Activated CD4-positive, alpha-beta memory T cell treated with anti-CD3 and anti-CD28 coated beads, Interleukin-2, amount 10 ng/mL, durations not matched to agents 7 days and 5 days (primary cell): ENCODE measurements at regions not wholly inside any gene's neighbourhood (a gene's known extent, or its start where the extent isn't known, plus 50 kb on each side); places are given as distances from the start of the nearest gene placed in this dataset.

Experiments used
- CTCF ChIA-PET: fragments of 350-600 bp; sonication (Branson Sonifier 250); formaldehyde crosslinking; loops from one replicate; lab custom pipeline; 2021; ENCODE audit warnings: antibody characterized with exemption, inconsistent platforms; lab: Charles Lee
- POLR2A ChIA-PET: fragments of 350-600 bp; sonication (Branson Sonifier 250); formaldehyde crosslinking; loops from one replicate; lab custom pipeline; 2021; ENCODE audit warnings: antibody characterized with exemption; lab: Charles Lee
- DNase-seq: peaks from one replicate; pipeline ENCODE4 v3.0.0-alpha.2; 2020
- H3K27ac Mint-ChIP-seq: one replicate; pipeline ENCODE4 v1.8.0; 2021; ENCODE audit warnings: mild to moderate bottlenecking, mixed read lengths
- H3K27me3 Mint-ChIP-seq: one replicate; pipeline ENCODE4 v1.8.0; 2021; ENCODE audit warnings: mixed read lengths
- H3K36me3 Mint-ChIP-seq: one replicate; pipeline ENCODE4 v1.8.0; 2021; ENCODE audit warnings: low read depth, mixed read lengths
- H3K4me1 Mint-ChIP-seq: one replicate; pipeline ENCODE4 v1.8.0; 2021; ENCODE audit warnings: mixed read lengths
- H3K4me3 Mint-ChIP-seq: one replicate; pipeline ENCODE4 v1.8.0; 2021; ENCODE audit warnings: mild to moderate bottlenecking, mixed read lengths
- H3K9me3 Mint-ChIP-seq: one replicate; pipeline ENCODE4 v1.8.0; 2021; ENCODE audit warnings: mixed read lengths

GRCh38 chr4:135210341-135210740 lies 1008.8 kb upstream of the PABPC4L start:
- H3K4me1 Mint-ChIP-seq: no peaks in the 10 kb centered on the region
- no peak for DNase-seq
- no peaks in the 10 kb centered on the region for H3K9me3 Mint-ChIP-seq
- no peak overlapping the region for H3K27ac Mint-ChIP-seq
- POLR2A ChIA-PET: no interaction called here
- CTCF ChIA-PET: no interaction called here
- H3K27me3 Mint-ChIP-seq: no peaks in the 10 kb centered on the region
- H3K4me3 Mint-ChIP-seq: no peak overlapping the region
- H3K36me3 Mint-ChIP-seq: no peaks in the 10 kb centered on the region

- Mint-ChIP-seq H3K9me3 (no peaks in the 10 kb centered on the region), H3K4me1 (no peaks in the 10 kb centered on the region), H3K36me3 (no peaks in the 10 kb centered on the region), H3K27ac (no peak overlapping the region), H3K4me3 (no peak overlapping the region), H3K27me3 (no peaks in the 10 kb centered on the region)
- CTCF ChIA-PET: no interaction called here
- POLR2A ChIA-PET: no interaction called here
- no peak for DNase-seq
Observed at GRCh38 chr4:135207531-135207930, 1005.9 kb upstream of the PABPC4L start.

GRCh38 chr4:135204311-135204710 lies 1002.7 kb upstream of the PABPC4L start:
- ChIA-PET CTCF (no interaction called here), POLR2A (no interaction called here)
- Mint-ChIP-seq H3K4me1 (no peaks in the 10 kb centered on the region), H3K27ac (no peak overlapping the region), H3K4me3 (no peak overlapping the region), H3K27me3 (no peaks in the 10 kb centered on the region), H3K36me3 (no peaks in the 10 kb centered on the region), H3K9me3 (no peaks in the 10 kb centered on the region)
- no peak for DNase-seq

GRCh38 chr4:135201081-135201480 lies 999.5 kb upstream of the PABPC4L start:
- POLR2A ChIA-PET: no interaction called here
- Mint-ChIP-seq H3K4me1 (no peaks in the 10 kb centered on the region), H3K27me3 (no peaks in the 10 kb centered on the region), H3K36me3 (no peaks in the 10 kb centered on the region), H3K9me3 (no peaks in the 10 kb centered on the region), H3K4me3 (no peak overlapping the region), H3K27ac (no peak overlapping the region)
- CTCF ChIA-PET: no interaction called here
- no peak for DNase-seq

- no peak overlapping the region for H3K4me3 Mint-ChIP-seq
- no peak for DNase-seq
- no peaks in the 10 kb centered on the region for H3K36me3 Mint-ChIP-seq
- ChIA-PET POLR2A (no interaction called here), CTCF (no interaction called here)
- H3K27ac Mint-ChIP-seq: no peak overlapping the region
- no peaks in the 10 kb centered on the region for H3K4me1 Mint-ChIP-seq
- no peaks in the 10 kb centered on the region for H3K9me3 Mint-ChIP-seq
- no peaks in the 10 kb centered on the region for H3K27me3 Mint-ChIP-seq
Observed at GRCh38 chr4:135197641-135198040, 996.1 kb upstream of the PABPC4L start.

GRCh38 chr4:135194477-135194876 lies 992.9 kb upstream of the PABPC4L start:
- no peak overlapping the region for H3K27ac Mint-ChIP-seq
- H3K36me3 Mint-ChIP-seq: no peaks in the 10 kb centered on the region
- ChIA-PET CTCF (no interaction called here), POLR2A (no interaction called here)
- no peak overlapping the region for H3K4me3 Mint-ChIP-seq
- DNase-seq: no peak
- no peaks in the 10 kb centered on the region for H3K9me3 Mint-ChIP-seq
- no peaks in the 10 kb centered on the region for H3K27me3 Mint-ChIP-seq
- H3K4me1 Mint-ChIP-seq: no peaks in the 10 kb centered on the region

- ChIA-PET POLR2A (no interaction called here), CTCF (no interaction called here)
- H3K27me3 Mint-ChIP-seq: no peaks in the 10 kb centered on the region
- H3K27ac Mint-ChIP-seq: no peak overlapping the region
- DNase-seq: no peak
- no peaks in the 10 kb centered on the region for H3K4me1 Mint-ChIP-seq
- no peaks in the 10 kb centered on the region for H3K9me3 Mint-ChIP-seq
- H3K4me3 Mint-ChIP-seq: no peak overlapping the region
- no peaks in the 10 kb centered on the region for H3K36me3 Mint-ChIP-seq
Observed at GRCh38 chr4:135192751-135193535, 991.4 kb upstream of the PABPC4L start.

GRCh38 chr4:135191596-135191995 lies 990.0 kb upstream of the PABPC4L start:
- no peaks in the 10 kb centered on the region for H3K4me1 Mint-ChIP-seq
- H3K9me3 Mint-ChIP-seq: no peaks in the 10 kb centered on the region
- DNase-seq: no peak
- H3K27me3 Mint-ChIP-seq: no peaks in the 10 kb centered on the region
- no peaks in the 10 kb centered on the region for H3K36me3 Mint-ChIP-seq
- ChIA-PET POLR2A (no interaction called here), CTCF (no interaction called here)
- H3K4me3 Mint-ChIP-seq: no peak overlapping the region
- H3K27ac Mint-ChIP-seq: no peak overlapping the region

GRCh38 chr4:135186002-135186401 lies 984.4 kb upstream of the PABPC4L start:
- H3K9me3 Mint-ChIP-seq: peaks cover 2% of the 10 kb centered on the region
- no peak overlapping the region for H3K4me3 Mint-ChIP-seq
- no peaks in the 10 kb centered on the region for H3K4me1 Mint-ChIP-seq
- no peak overlapping the region for H3K27ac Mint-ChIP-seq
- no peaks in the 10 kb centered on the region for H3K27me3 Mint-ChIP-seq
- no peaks in the 10 kb centered on the region for H3K36me3 Mint-ChIP-seq
- ChIA-PET CTCF (no interaction called here), POLR2A (no interaction called here)
- no peak for DNase-seq

- ChIA-PET POLR2A (no interaction called here), CTCF (no interaction called here)
- H3K4me3 Mint-ChIP-seq: no peak overlapping the region
- H3K27ac Mint-ChIP-seq: no peak overlapping the region
- H3K36me3 Mint-ChIP-seq: no peaks in the 10 kb centered on the region
- DNase-seq: no peak
- no peaks in the 10 kb centered on the region for H3K27me3 Mint-ChIP-seq
- peaks cover 2% of the 10 kb centered on the region for H3K9me3 Mint-ChIP-seq
- H3K4me1 Mint-ChIP-seq: no peaks in the 10 kb centered on the region
Observed at GRCh38 chr4:135185256-135185655, 983.7 kb upstream of the PABPC4L start.

GRCh38 chr4:135184715-135185114 lies 983.1 kb upstream of the PABPC4L start:
- ChIA-PET CTCF (no interaction called here), POLR2A (no interaction called here)
- Mint-ChIP-seq H3K9me3 (peaks cover 2% of the 10 kb centered on the region), H3K27me3 (no peaks in the 10 kb centered on the region), H3K4me3 (no peak overlapping the region), H3K4me1 (no peaks in the 10 kb centered on the region), H3K27ac (no peak overlapping the region), H3K36me3 (no peaks in the 10 kb centered on the region)
- DNase-seq: no peak

- Mint-ChIP-seq H3K4me3 (no peak overlapping the region), H3K27me3 (no peaks in the 10 kb centered on the region), H3K9me3 (peaks cover 5% of the 10 kb centered on the region), H3K27ac (no peak overlapping the region), H3K36me3 (no peaks in the 10 kb centered on the region), H3K4me1 (no peaks in the 10 kb centered on the region)
- ChIA-PET POLR2A (no interaction called here), CTCF (no interaction called here)
- DNase-seq: no peak
Observed at GRCh38 chr4:135177321-135177720, 975.7 kb upstream of the PABPC4L start.

- H3K9me3 Mint-ChIP-seq: no peaks in the 10 kb centered on the region
- H3K27me3 Mint-ChIP-seq: no peaks in the 10 kb centered on the region
- no peaks in the 10 kb centered on the region for H3K36me3 Mint-ChIP-seq
- ChIA-PET POLR2A (no interaction called here), CTCF (no interaction called here)
- no peak for DNase-seq
- H3K27ac Mint-ChIP-seq: no peak overlapping the region
- no peak overlapping the region for H3K4me3 Mint-ChIP-seq
- H3K4me1 Mint-ChIP-seq: no peaks in the 10 kb centered on the region
Observed at GRCh38 chr4:135166661-135167060, 965.1 kb upstream of the PABPC4L start.

- no peak for DNase-seq
- H3K27ac Mint-ChIP-seq: no peak overlapping the region
- CTCF ChIA-PET: no interaction called here
- H3K27me3 Mint-ChIP-seq: no peaks in the 10 kb centered on the region
- H3K4me3 Mint-ChIP-seq: no peak overlapping the region
- no peaks in the 10 kb centered on the region for H3K9me3 Mint-ChIP-seq
- no peaks in the 10 kb centered on the region for H3K36me3 Mint-ChIP-seq
- POLR2A ChIA-PET: no interaction called here
- H3K4me1 Mint-ChIP-seq: no peaks in the 10 kb centered on the region
Observed at GRCh38 chr4:135164601-135165000, 963.0 kb upstream of the PABPC4L start.
